Kidney (tissue), 13 donors: ENCODE measurements at regions not wholly inside any gene's neighbourhood (a gene's known extent, or its start where the extent isn't known, plus 50 kb on each side); places are given as distances from the start of the nearest gene placed in this dataset.
A peak's percentile ranks its signal among the peaks of the same experiment; 100 is the strongest.

Experiments
- DNase-seq, 5 donors: peaks; one replicate each; pipeline ENCODE4 v3.0.0-alpha.2; 2013 to 2020
- FAIRE-seq: peaks from 2 replicates; lab custom pipeline; 2012; peaks lifted over from hg19 to GRCh38; lab: Jason Lieb, UNC
- H3K27ac ChIP-seq, 2 donors: one replicate each; pipeline ENCODE4 v1.7.0; 2013; ENCODE audit warnings: low read depth in 2 of 2, low read length in 2 of 2, inconsistent platforms in 1 of 2
- H3K27me3 ChIP-seq: one replicate; pipeline ENCODE4 v1.7.1; 2013; ENCODE audit warnings: low read length, inconsistent platforms; ENCODE audit not compliant: control insufficient read depth, insufficient read depth
- H3K36me3 ChIP-seq, 3 donors: one replicate each; pipeline versions ENCODE4 v1.7.0 to v1.7.1; 2013; ENCODE audit warnings: low read length in 3 of 3, control low read depth in 1 of 3, inconsistent platforms in 1 of 3; ENCODE audit not compliant: insufficient read depth in 3 of 3, control insufficient read depth in 2 of 3
- H3K4me1 ChIP-seq, 3 donors: one replicate each; pipeline versions ENCODE4 v1.7.0 to v1.7.1; 2013; ENCODE audit warnings: low read length in 3 of 3, inconsistent platforms in 1 of 3, low read depth in 1 of 3; ENCODE audit not compliant: control insufficient read depth in 2 of 3, insufficient read depth in 2 of 3
- H3K4me3 ChIP-seq, 3 donors: one replicate each; pipeline versions ENCODE4 v1.7.0 to v1.8.1; 2013; ENCODE audit warnings: low read length in 3 of 3, control low read depth in 1 of 3, inconsistent platforms in 1 of 3
- H3K9ac ChIP-seq, 3 donors: one replicate each; pipeline versions ENCODE4 v1.7.0 to v1.7.1; 2013; ENCODE audit warnings: low read length in 3 of 3, control low read depth in 1 of 3, inconsistent platforms in 1 of 3
- H3K9me3 ChIP-seq, 3 donors: one replicate each; pipeline versions ENCODE4 v1.7.0 to v1.7.1; 2013; ENCODE audit warnings: low read length in 3 of 3, control low read depth in 1 of 3, inconsistent platforms in 1 of 3; ENCODE audit not compliant: control insufficient read depth in 2 of 3, insufficient read depth in 1 of 3
- intact Hi-C: fragments of 100-400 bp; cut with DNase I; formaldehyde crosslinking; loops from one replicate; pipeline ENCODE4 v1.11.1; 2022
- TF ChIP-seq, protein P1 (sequence below): IDR thresholded peaks from 3 replicates; pipeline ENCODE4 v1.5.1; 2012; ENCODE audit warnings: mild to moderate bottlenecking, moderate library complexity, borderline replicate concordance; ENCODE audit not compliant: insufficient read depth; ENCODE audit errors: extremely low read depth
- donor health status: control.
- donor health status: control.
- donor health status: control.
- donor health status: control.
- donor health status: control.
- donor health status: DM: yes; HTN: yes; CAD: no.
- donor health status: Normal renal cell carcinoma (clear cell type).

DNA sequence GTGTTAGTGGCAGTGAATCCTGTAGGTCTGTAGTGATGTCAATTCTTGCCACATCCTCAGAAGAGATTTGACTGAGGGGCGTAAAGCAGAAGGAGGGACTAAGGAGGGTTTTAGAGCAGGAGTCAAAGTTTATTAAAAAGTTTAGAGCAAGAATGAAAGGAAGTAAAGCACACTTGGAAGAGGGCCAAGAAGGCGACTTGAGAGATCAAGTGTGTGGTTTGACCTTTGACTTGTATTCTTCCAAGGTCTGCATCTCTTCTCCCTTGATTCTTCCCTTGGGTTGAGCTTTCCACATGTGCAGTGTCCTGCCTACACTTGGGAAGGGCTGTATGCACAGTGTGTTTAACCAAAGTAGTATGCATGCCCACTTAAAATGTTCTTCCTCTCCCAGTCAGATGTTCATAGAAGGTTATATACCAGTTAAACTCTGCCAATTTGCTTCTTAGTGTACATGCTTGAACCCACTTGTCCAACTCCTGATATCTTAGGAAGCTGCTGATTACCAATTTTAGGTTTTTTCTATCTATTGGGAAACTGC, 627.6 kb downstream of the MMUT start:
- DNase-seq = no peak
- Histone ChIP-seq H3K9ac (no peak overlapping the region), H3K36me3 (no peaks in the 10 kb centered on the region), H3K4me1 (no peaks in the 10 kb centered on the region), H3K4me3 (no peak overlapping the region), H3K27me3 (no peaks in the 10 kb centered on the region), H3K9me3 (no peaks in the 10 kb centered on the region), H3K27ac (no peak overlapping the region)
- intact Hi-C loops = no loop called here
- TF ChIP-seq, protein P1, sequence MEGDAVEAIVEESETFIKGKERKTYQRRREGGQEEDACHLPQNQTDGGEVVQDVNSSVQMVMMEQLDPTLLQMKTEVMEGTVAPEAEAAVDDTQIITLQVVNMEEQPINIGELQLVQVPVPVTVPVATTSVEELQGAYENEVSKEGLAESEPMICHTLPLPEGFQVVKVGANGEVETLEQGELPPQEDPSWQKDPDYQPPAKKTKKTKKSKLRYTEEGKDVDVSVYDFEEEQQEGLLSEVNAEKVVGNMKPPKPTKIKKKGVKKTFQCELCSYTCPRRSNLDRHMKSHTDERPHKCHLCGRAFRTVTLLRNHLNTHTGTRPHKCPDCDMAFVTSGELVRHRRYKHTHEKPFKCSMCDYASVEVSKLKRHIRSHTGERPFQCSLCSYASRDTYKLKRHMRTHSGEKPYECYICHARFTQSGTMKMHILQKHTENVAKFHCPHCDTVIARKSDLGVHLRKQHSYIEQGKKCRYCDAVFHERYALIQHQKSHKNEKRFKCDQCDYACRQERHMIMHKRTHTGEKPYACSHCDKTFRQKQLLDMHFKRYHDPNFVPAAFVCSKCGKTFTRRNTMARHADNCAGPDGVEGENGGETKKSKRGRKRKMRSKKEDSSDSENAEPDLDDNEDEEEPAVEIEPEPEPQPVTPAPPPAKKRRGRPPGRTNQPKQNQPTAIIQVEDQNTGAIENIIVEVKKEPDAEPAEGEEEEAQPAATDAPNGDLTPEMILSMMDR = no peak
- FAIRE-seq = no peak

DNA sequence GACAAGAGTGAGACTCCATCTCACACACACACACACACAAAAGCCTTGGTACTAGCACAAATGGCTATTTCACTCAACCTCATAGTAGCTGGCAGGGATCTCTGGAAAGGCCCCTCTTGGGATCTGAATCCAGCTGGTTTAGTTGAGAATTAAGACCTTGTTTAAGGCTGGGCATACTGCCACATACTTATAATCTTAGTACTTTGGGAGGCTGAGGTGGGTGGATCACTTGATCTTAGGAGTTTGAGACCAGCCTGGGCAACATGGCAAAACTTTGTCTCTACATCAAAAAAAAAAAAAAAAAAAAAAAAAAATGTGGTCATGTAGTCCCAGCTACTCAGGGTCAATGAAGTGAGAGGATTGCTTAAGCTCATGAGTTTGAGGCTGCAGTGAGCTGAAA, 628.3 kb downstream of the MMUT start:
- no peak overlapping the region for H3K4me3 ChIP-seq
- H3K27me3 ChIP-seq = no peaks in the 10 kb centered on the region
- no peaks in the 10 kb centered on the region for H3K4me1 ChIP-seq
- no peaks in the 10 kb centered on the region for H3K9me3 ChIP-seq
- no peak overlapping the region for H3K9ac ChIP-seq
- FAIRE-seq (no peak), DNase-seq (no peak)
- H3K27ac ChIP-seq = no peak overlapping the region
- no peaks in the 10 kb centered on the region for H3K36me3 ChIP-seq
- TF ChIP-seq, protein P1 = no peak
- intact Hi-C loops = no loop called here

DNA sequence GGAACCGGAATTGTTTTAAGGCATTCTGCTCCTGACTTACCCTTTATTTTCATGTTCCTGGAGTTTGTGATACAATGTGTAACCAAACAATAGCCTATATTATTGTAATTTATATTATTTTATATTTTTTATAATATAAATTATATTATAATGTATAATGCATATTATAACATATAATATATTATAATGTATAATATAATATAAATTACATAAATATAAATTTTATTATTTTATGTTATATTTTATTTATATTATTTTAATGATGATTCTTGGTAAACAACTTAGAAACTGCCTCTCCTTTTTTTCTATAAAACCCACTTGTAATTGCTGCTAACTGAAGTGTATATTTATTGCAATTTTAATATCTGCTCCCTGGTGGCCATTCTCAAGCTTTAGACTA, 629.1 kb downstream of the MMUT start:
- DNase-seq (no peak), FAIRE-seq (peak; percentile 42)
- Histone ChIP-seq H3K27me3 (no peaks in the 10 kb centered on the region), H3K9ac (no peak overlapping the region), H3K4me3 (no peak overlapping the region), H3K4me1 (no peaks in the 10 kb centered on the region), H3K9me3 (no peaks in the 10 kb centered on the region), H3K27ac (no peak overlapping the region), H3K36me3 (no peaks in the 10 kb centered on the region)
- TF ChIP-seq, protein P1 = no peak
- intact Hi-C loops = no loop called here
